Vagina (tissue), 2 donors: ENCODE measurements at regions not wholly inside any gene's neighbourhood (a gene's known extent, or its start where the extent isn't known, plus 50 kb on each side); places are given as distances from the start of the nearest gene placed in this dataset.

ENCODE experiments used
- POLR2AphosphoS5 ChIP-seq, 2 donors: sonication (generic); formaldehyde crosslinking; IDR thresholded peaks; one replicate each; pipeline ENCODE4 v1.9.0; 2017; ENCODE audit warnings: antibody characterized with exemption in 2 of 2, mild to moderate bottlenecking in 2 of 2, low read depth in 1 of 2; ENCODE audit not compliant: insufficient read depth in 1 of 2
- TF ChIP-seq, protein P1 (sequence below), 3 experiments: fragments of 450-650 bp in 2 of 3; fragments of 200-600 bp in 1 of 3; sonication (generic) in 1 of 3; IDR thresholded peaks; one replicate each; pipeline ENCODE4 v1.5.1; 2017 to 2019; ENCODE audit warnings: antibody characterized with exemption in 3 of 3, mild to moderate bottlenecking in 2 of 3, moderate library complexity in 2 of 3

- TF ChIP-seq, protein P1, sequence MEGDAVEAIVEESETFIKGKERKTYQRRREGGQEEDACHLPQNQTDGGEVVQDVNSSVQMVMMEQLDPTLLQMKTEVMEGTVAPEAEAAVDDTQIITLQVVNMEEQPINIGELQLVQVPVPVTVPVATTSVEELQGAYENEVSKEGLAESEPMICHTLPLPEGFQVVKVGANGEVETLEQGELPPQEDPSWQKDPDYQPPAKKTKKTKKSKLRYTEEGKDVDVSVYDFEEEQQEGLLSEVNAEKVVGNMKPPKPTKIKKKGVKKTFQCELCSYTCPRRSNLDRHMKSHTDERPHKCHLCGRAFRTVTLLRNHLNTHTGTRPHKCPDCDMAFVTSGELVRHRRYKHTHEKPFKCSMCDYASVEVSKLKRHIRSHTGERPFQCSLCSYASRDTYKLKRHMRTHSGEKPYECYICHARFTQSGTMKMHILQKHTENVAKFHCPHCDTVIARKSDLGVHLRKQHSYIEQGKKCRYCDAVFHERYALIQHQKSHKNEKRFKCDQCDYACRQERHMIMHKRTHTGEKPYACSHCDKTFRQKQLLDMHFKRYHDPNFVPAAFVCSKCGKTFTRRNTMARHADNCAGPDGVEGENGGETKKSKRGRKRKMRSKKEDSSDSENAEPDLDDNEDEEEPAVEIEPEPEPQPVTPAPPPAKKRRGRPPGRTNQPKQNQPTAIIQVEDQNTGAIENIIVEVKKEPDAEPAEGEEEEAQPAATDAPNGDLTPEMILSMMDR (IDR thresholded peaks at IDR 0.05) = no peak
- no peak for TF ChIP-seq POLR2AphosphoS5 (IDR thresholded peaks at IDR 0.05; ENCODE audit: insufficient read depth in 1 of 2, low read depth in 1 of 2)
These were observed 1263.6 kb upstream of the RAG2 start for GRCh38 chr11:37861671-37862070.
